ENCODE measurements at regions not wholly inside any gene's neighbourhood (a gene's known extent, or its start where the extent isn't known, plus 50 kb on each side); places are given as distances from the start of the nearest gene placed in this dataset.

DNA sequence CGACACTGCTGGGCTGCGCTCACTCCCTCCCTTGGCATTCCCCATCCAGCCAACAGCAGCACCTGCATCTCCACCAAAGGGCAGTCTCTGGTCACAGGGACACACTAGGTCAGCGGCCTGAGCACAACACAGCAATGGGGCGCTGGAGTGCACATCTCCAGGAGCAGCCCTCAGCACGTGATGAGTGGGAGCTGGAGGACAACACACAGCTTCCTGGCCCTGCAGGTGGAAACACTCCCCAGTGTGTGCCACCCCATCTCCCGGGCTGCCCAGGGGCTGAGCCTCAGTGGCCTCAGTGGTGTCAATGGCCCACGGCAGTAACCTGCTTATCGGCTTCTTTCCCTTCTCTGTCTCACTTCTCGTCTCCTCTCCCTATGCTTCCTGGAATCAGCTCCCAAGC is 96.8 kb upstream of the VSTM2B start:
- no peak for DNase-seq (ENCODE audit: low spot score)

DNA sequence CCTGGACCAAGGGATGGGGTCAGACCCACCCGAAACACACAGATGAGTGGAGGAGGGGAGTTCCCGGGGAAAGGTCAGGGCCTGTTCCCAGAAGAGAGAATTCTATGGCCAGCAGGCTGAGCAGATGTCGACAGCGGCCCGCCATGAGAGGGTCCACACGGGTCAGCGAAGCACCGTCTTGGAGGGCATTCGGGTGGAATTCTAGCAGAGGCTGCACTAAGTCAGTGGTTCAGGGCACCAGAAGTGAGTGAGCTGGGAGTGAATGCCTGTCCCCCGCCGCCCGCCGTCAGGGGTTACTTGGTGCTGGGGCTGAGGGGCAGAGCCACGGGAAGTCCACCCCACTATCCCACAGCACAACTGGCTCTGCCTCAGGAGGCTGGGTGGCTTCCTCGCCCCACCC is 96.2 kb upstream of the VSTM2B start:
- no peak for DNase-seq (ENCODE audit: low spot score)

DNA sequence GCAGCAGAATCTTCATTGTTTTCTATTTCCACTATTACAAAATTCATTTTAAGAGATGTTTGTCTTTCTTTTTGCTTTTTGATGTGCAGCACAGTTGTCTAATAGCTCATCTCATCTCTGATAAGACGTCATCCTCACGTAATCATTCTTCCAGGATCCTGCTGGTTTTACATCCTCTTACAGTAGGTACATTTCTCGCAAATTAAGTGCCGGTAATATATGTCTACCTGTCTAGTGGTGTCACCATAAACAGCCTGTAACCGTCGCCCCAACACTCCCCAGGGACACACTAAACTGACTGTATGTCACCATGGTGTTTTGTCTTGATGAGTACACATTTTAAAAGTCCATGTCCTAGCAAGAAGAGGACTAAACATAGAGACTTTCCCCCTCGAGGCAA is 94.5 kb upstream of the VSTM2B start:
- DNase-seq (ENCODE audit: low spot score), result no peak

DNA sequence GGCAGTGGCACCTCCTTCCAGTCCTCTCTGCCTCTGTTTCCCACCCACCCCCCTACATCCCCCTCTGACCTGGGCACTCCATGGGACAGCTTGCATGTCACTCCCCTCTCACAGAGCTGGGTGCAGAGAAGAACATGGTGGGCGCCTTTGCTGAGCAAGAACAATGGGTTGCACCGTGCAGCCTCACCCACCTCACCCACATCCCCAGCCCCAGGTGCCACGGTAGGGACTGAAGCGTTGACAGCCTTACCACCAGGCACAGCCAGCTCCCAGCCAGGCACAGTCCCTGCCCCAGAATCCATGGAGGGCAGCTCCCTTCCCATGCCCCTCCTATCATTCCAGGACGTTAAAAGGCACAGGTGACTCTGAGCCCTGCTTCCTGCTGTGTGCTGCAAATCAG is 93.1 kb upstream of the VSTM2B start:
- no peak for DNase-seq (ENCODE audit: low spot score)

DNA sequence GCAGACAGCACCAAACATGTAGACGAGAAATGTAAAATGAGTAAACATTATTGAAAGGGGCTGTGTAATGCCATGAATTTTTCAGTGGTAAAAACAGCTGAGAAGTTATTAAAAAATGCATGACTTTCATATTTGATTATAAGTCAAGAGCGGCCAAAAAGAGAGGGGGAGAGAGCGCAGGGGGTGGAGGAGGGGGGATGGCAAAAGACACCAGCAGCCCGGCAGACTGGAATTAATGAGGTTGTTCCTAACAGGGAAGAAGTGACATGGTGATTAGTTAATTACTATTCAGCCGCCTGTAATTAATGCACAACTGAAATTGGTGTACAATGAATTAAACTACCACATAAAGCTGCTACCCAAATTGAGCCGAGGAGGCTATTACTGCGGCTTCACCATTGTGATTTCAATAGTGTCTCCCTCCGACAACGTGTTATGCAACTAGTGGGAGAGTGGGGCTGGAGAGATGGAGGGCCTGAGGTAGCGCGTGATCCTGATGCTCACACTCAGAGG is 89.1 kb upstream of the VSTM2B start:
- DNase-seq (ENCODE audit: low spot score), result no peak

- DNase-seq (ENCODE audit: low spot score), result no peak
These were observed 86.8 kb upstream of the VSTM2B start for GRCh38 chr19:29439021-29439420.

GRCh38 chr19:29439688-29440550 is 85.9 kb upstream of the VSTM2B start:
- no peak for DNase-seq (ENCODE audit: low spot score)

- DNase-seq (ENCODE audit: low spot score), result no peak
These were observed 83.7 kb upstream of the VSTM2B start for GRCh38 chr19:29442094-29442493.

DNA sequence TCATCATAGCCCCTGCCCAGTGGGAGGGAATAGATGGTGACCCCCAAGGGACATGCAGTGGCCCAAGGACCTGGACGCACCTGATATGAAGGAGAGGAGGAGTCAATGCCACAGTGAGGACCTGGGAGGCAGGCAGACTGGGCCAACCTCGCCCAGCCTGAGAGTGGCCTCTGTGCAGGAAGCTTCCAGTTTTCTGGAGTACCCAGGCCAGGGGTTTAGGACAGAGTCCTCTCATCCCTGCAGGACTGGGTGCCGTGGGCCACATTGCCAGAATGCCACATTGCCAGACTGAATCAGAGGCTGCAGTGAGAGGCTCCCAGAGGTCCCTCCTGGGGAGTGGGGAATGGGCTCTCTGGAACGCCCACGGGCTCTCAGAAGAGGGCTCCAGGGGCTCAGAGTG is 82.9 kb upstream of the VSTM2B start:
- DNase-seq (ENCODE audit: low spot score), result no peak

DNA sequence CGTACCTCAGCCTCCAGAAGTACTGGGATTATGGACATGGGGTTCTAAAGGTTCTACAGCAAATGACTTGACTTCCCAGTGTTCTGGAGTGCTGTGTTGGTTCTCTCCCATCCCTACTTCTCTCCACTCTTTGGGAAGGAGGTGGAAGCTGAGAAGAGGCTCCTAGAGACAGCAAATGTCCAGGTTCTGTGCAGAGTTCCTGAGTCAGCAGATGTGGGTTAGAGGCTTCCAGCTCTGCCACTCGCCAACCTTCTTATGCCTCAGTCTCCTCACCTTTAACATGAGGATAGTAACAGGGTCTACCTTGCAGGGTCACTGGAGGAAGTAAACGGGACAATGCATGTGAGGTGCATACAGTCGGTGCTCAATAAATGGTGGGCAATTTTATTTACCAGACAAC is 80.5 kb upstream of the VSTM2B start:
- DNase-seq (ENCODE audit: low spot score), result no peak

DNA sequence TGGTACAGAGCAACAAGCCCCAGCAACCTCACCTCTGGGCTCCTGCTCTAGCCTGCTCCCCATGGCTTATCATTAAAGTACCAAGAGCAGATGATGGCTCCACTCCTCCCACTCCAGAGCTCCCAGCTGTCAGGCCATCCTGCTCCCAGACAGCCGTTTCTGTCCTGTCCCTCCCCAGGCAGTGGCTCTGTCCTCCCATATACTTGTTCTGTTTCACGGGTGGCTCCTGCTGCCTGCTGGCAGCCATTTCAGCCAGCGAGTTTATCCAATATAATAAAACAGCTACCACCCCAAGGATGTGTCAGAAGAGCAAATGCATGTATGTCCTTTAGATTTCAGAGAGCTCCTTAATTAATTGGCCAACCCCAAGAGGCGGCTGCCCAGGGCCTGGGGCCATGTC is 79.4 kb upstream of the VSTM2B start:
- DNase-seq (ENCODE audit: low spot score), result no peak

DNA sequence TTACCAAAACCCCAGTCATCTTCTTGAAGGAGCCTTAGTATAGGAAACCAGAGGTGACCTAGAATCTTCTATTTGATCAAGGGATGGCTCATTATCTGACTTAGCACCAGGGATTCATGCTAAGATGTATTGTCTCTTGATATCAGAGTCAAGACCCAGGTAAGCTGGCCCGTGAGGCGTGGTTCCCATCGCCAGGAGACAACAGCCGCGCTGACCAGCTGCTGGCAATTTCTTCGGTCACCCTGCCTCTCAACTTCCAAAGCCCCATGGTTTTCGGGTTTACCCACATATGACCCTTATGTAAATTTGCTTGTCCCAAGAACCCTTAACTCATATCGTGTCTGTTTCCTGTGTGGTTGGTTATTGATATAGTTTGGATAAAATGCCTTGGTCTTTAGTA is 77.7 kb upstream of the VSTM2B start:
- DNase-seq (ENCODE audit: low spot score), result no peak

DNA sequence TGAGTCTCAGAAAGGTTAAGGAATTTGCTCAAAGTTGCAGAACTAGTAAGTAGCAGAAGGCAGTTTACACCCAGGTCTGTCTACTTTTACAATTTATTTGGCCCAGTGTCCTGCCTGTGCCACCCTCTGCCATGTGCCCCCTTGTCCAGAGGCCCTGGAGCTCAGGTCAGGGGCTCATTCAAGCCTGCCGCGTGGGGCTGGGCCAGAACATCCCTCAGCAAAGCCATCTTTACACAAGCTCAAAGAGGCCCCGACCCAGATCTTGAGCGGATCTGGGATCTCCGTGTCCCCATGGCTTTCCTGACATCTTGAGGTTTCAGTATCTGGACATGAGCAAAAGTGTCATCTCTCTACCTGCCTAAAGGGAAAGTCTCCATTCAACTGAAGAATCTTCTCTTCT is 76.4 kb upstream of the VSTM2B start:
- DNase-seq (ENCODE audit: low spot score), result no peak

- DNase-seq (ENCODE audit: low spot score), result no peak
These were observed 75.5 kb upstream of the VSTM2B start for GRCh38 chr19:29450306-29450705.

DNA sequence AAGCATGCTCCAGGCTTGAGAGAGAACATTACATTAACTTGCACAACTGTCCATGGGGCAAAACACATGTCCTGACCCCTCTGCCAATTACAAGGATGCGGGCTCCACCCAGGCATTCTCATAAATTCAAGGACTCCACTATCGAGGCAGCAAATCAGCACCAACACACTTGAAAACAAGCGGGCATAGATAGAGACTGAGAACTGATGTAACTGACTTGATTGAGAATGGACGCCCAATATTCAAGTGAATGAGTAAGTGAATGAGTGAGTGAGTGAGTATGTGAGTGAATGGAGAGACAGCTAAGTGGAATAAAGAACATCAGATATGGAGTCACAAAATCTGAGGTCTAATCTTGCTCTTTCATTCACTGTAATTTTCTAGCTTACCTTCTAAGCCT is 75.0 kb upstream of the VSTM2B start:
- no peak for DNase-seq (ENCODE audit: low spot score)

DNA sequence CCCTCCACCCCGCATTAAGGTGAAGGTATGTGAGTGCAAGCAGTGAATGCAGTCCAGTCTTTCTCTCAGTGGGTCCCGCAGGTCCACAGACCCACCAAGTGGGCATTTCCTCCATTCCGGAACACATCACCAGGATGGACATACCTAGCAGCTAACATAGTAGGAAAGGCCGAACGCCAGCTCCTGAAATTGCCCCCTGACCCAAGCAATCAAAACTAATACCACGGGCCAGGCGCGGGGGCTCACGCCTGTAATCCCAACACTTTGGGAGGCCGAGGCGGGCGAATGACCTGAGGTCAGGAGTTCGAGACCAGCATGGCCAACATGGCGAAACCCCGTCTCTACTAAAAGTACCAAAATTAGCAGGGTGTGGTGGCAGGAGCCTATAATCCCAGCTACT is 71.7 kb upstream of the VSTM2B start:
- no peak for DNase-seq (ENCODE audit: low spot score)

DNA sequence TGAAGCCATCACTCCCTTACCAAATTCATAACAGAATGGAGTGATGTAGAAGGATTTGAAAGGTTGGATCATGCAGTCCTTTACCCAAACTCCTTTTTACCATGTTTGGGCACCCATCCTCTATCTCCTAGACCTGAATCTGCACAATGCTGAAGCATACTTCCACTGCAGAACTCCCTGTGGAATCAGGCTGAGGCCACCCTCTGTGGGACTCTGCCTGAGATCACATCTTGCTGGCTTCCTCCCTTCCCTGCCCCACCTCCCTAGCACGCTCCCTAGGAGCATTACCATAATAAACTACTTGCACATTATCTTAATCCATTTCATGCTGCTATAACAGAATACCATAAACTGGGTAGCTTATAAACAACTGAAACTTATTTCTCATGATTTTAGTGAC is 68.4 kb upstream of the VSTM2B start:
- DNase-seq (ENCODE audit: low spot score), result no peak

DNA sequence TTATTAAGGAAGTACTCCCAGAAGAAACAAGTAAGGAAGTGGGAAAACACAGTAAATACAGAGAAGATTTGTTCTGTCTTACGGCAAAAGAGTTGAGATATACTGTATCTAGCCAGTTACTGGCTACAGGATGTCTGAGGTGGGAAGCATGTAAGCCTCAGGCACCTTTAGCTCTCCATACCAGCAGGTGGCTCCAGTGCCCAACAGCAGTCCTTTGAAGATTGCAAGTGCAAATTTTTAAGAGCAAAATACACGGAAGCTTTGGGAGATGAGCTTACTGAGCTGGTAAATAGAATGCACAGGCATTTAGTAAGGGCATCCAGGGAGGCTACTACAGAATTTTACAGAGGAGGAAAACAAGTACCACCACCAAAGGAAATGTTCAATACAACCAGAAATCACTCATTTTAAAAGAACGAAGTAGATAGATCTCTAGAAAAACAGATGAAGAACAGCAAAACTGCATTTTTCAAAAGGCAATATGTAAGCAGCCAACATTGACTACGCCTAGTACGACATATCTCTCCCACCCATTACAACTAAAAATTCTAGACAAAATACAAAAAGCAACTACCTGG is 57.9 kb upstream of the VSTM2B start:
- DNase-seq (ENCODE audit: low spot score), result peak; percentile 38

- DNase-seq (ENCODE audit: low spot score), result no peak
These were observed 50.3 kb upstream of the VSTM2B start for GRCh38 chr19:29475469-29475868.

Measured in iPS-NIHi11 (cell line).